Fibroblast of lung (primary cell): ENCODE measurements at regions not wholly inside any gene's neighbourhood (a gene's known extent, or its start where the extent isn't known, plus 50 kb on each side); places are given as distances from the start of the nearest gene placed in this dataset.

Experiments used
- DNase-seq, 2 donors: peaks; one replicate each; pipeline versions ENCODE4 v3.0.0 to v3.0.0-alpha.2; 2010; ENCODE audit warnings: low read depth in 2 of 2
- H2AFZ ChIP-seq: 2 replicates; pipeline ENCODE4 v1.5.1; 2012; ENCODE audit warnings: low read length, control low read depth, inconsistent platforms
- H3K27ac ChIP-seq: 2 replicates; pipeline ENCODE4 v1.5.1; 2011; ENCODE audit warnings: low read length, control low read depth; ENCODE audit not compliant: insufficient read depth
- H3K27me3 ChIP-seq: 2 replicates; pipeline ENCODE4 v1.5.1; 2011; ENCODE audit warnings: mild to moderate bottlenecking, low read length; ENCODE audit not compliant: control insufficient read depth, insufficient read depth
- H3K36me3 ChIP-seq: 2 replicates; pipeline ENCODE4 v1.5.1; 2011; ENCODE audit warnings: low read length; ENCODE audit not compliant: control insufficient read depth, insufficient read depth
- H3K4me1 ChIP-seq: 2 replicates; pipeline ENCODE4 v1.5.1; 2011; ENCODE audit warnings: low read length; ENCODE audit not compliant: control insufficient read depth, insufficient read depth; ENCODE audit errors: extremely low read depth
- H3K4me2 ChIP-seq: 2 replicates; pipeline ENCODE4 v1.5.1; 2011; ENCODE audit warnings: low read length, control low read depth; ENCODE audit not compliant: insufficient read depth; ENCODE audit errors: extremely low read depth
- H3K4me3 ChIP-seq, 4 experiments: fragments of 200-600 bp in 1 of 4; sonication (generic) in 1 of 4; replicated peaks in 1 of 4; 2 replicates each; pipeline ENCODE4 v1.5.1; 2011 to 2016; ENCODE audit warnings: low read length in 4 of 4, low read depth in 3 of 4, mild to moderate bottlenecking in 3 of 4, control low read depth in 2 of 4, inconsistent platforms in 1 of 4, mixed read lengths in 1 of 4; ENCODE audit not compliant: insufficient read depth in 1 of 4; ENCODE audit errors: control extremely low read depth in 1 of 4
- H3K79me2 ChIP-seq: 2 replicates; pipeline ENCODE4 v1.5.1; 2012; ENCODE audit warnings: mild to moderate bottlenecking, low read length, inconsistent platforms; ENCODE audit not compliant: control insufficient read depth, insufficient read depth
- H3K9ac ChIP-seq: 2 replicates; pipeline ENCODE4 v1.5.1; 2011; ENCODE audit warnings: mild to moderate bottlenecking, low read length, control low read depth; ENCODE audit not compliant: insufficient read depth
- H3K9me3 ChIP-seq: 2 replicates; pipeline ENCODE4 v1.5.1; 2012; ENCODE audit warnings: low read depth, low read length; ENCODE audit not compliant: control insufficient read depth, insufficient read depth
- H4K20me1 ChIP-seq: 2 replicates; pipeline ENCODE4 v1.5.1; 2011; ENCODE audit warnings: low read length; ENCODE audit not compliant: control insufficient read depth, insufficient read depth; ENCODE audit errors: extremely low read depth
- EZH2 ChIP-seq: IDR thresholded peaks from 2 replicates; pipeline ENCODE4 v1.5.1; 2012; ENCODE audit warnings: low read length, control low read depth, mild to moderate bottlenecking; ENCODE audit errors: missing control alignments
- TF ChIP-seq, protein P1 (sequence below), 2 donors: IDR thresholded peaks in 1 of 2; conservative IDR thresholded peaks in 1 of 2; 1 replicate in 1 of 2; 2 replicates in 1 of 2; pipeline ENCODE4 v1.5.1; 2011 to 2012; ENCODE audit warnings: low read length in 2 of 2, control low read depth in 1 of 2, inconsistent platforms in 1 of 2, low read depth in 1 of 2, mild to moderate bottlenecking in 1 of 2

DNA sequence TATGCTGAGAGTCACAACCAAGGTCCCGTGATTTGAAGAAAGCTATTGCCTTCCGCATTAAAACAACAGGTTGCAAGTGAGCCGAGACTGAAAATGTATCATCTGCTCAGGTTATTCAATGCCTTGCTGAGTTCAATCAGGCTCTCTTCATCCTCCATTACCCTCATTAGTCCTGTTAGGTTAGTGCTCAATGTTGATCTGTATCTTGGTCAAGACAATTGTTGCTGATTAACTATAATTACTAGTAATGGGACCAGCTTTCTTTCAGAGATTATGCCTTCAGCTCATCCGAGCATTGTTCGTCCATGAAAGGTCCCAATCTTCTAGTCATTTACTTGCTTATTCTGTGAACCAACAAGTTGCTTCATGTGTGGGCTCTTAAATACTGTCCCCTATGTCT, 534.6 kb upstream of the FAM241A start:
- DNase-seq: no peak
- no peaks in the 10 kb centered on the region for H3K36me3 ChIP-seq
- no peaks in the 10 kb centered on the region for H3K27me3 ChIP-seq
- no peak overlapping the region for H3K4me2 ChIP-seq
- no peaks in the 10 kb centered on the region for H3K79me2 ChIP-seq
- H4K20me1 ChIP-seq: no peaks in the 10 kb centered on the region
- no peak overlapping the region for H3K27ac ChIP-seq
- no peak overlapping the region for H3K9ac ChIP-seq
- no peak overlapping the region for H3K4me3 ChIP-seq
- no peaks in the 10 kb centered on the region for H3K4me1 ChIP-seq
- no peak overlapping the region for H2AFZ ChIP-seq
- TF ChIP-seq, protein P1, sequence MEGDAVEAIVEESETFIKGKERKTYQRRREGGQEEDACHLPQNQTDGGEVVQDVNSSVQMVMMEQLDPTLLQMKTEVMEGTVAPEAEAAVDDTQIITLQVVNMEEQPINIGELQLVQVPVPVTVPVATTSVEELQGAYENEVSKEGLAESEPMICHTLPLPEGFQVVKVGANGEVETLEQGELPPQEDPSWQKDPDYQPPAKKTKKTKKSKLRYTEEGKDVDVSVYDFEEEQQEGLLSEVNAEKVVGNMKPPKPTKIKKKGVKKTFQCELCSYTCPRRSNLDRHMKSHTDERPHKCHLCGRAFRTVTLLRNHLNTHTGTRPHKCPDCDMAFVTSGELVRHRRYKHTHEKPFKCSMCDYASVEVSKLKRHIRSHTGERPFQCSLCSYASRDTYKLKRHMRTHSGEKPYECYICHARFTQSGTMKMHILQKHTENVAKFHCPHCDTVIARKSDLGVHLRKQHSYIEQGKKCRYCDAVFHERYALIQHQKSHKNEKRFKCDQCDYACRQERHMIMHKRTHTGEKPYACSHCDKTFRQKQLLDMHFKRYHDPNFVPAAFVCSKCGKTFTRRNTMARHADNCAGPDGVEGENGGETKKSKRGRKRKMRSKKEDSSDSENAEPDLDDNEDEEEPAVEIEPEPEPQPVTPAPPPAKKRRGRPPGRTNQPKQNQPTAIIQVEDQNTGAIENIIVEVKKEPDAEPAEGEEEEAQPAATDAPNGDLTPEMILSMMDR (conservative IDR thresholded peaks at IDR 0.05 in 1 of 2, IDR thresholded peaks at IDR 0.05 in 1 of 2; ENCODE audit: low read depth in 1 of 2, low read length in 2 of 2): no peak
- no peak for TF ChIP-seq EZH2
- H3K9me3 ChIP-seq: no peaks in the 10 kb centered on the region

DNA sequence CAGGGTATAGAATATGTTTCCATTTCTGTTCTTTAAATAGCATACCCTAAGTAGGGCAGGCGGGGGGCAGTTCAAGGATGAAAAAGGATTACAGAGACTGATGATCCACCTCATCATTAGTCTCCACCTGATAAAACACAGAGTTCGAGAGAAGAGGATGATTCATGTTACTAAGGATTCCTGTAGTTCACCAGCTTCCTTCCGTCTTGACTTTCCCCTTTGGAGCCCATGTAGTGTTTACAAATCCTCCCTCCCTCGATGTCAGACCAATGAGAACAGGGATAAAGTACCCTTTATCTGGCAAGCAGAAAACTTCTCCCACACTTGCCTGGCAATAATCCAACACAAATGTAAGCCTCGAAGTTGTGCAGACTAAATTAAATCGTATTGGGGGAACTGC, 526.3 kb upstream of the FAM241A start:
- H3K27ac ChIP-seq: no peak overlapping the region
- H3K9me3 ChIP-seq: no peaks in the 10 kb centered on the region
- no peak overlapping the region for H3K4me3 ChIP-seq
- H3K4me1 ChIP-seq: no peaks in the 10 kb centered on the region
- H3K36me3 ChIP-seq: no peaks in the 10 kb centered on the region
- no peak overlapping the region for H2AFZ ChIP-seq
- H3K27me3 ChIP-seq: no peaks in the 10 kb centered on the region
- H3K4me2 ChIP-seq: no peak overlapping the region
- TF ChIP-seq, protein P1 (conservative IDR thresholded peaks at IDR 0.05 in 1 of 2, IDR thresholded peaks at IDR 0.05 in 1 of 2; ENCODE audit: low read depth in 1 of 2, low read length in 2 of 2): no peak
- TF ChIP-seq EZH2: no peak
- H3K79me2 ChIP-seq: no peaks in the 10 kb centered on the region
- DNase-seq: peak in 1 of 2 donors; percentile 74
- H3K9ac ChIP-seq: no peak overlapping the region
- H4K20me1 ChIP-seq: no peaks in the 10 kb centered on the region

DNA sequence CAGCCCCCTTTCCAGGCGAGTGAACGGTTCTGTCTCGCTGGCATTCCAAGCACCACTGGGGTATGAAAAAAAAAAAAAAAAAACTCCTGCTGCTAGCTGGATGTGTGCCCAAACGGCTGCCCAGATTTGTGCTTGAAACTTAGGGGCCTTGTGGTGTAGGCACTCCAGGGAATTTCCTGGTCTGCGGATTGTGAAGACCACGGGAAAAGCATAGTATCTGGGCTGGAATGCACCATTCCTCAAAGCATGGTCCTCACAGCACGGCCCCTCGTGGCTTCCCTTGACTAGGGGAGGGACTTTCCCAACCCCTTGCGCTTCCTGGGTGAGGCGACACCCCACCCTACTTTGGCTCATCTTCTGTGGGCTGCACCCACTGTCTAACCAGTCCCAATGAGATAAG, 516.8 kb upstream of the FAM241A start:
- H3K4me2 ChIP-seq: no peak overlapping the region
- no peak overlapping the region for H3K27ac ChIP-seq
- H3K27me3 ChIP-seq: no peaks in the 10 kb centered on the region
- no peaks in the 10 kb centered on the region for H3K4me1 ChIP-seq
- H3K9ac ChIP-seq: no peak overlapping the region
- no peaks in the 10 kb centered on the region for H3K9me3 ChIP-seq
- H3K4me3 ChIP-seq: no peak overlapping the region
- H3K79me2 ChIP-seq: no peaks in the 10 kb centered on the region
- H3K36me3 ChIP-seq: no peaks in the 10 kb centered on the region
- TF ChIP-seq, protein P1 (conservative IDR thresholded peaks at IDR 0.05 in 1 of 2, IDR thresholded peaks at IDR 0.05 in 1 of 2; ENCODE audit: low read depth in 1 of 2, low read length in 2 of 2): no peak
- no peak for TF ChIP-seq EZH2
- peak in 1 of 2 donors; percentile 33 for DNase-seq
- H2AFZ ChIP-seq: no peak overlapping the region
- no peaks in the 10 kb centered on the region for H4K20me1 ChIP-seq
